Endodermal cell (in vitro differentiated cells): ENCODE measurements at regions not wholly inside any gene's neighbourhood (a gene's known extent, or its start where the extent isn't known, plus 50 kb on each side); places are given as distances from the start of the nearest gene placed in this dataset.
"Not testable (repeated sequence)": the region's sequence is repeated elsewhere in the genome, so short reads cannot be mapped to it uniquely, and the experiment has no call there.

Source experiments
- DNase-seq: peaks from one replicate; pipeline ENCODE4 v3.0.0-alpha.2; 2017
- H3K27ac ChIP-seq: 2 replicates; pipeline ENCODE4 v1.5.1; 2013; ENCODE audit warnings: mild to moderate bottlenecking, low read depth, low read length, moderate library complexity
- H3K27me3 ChIP-seq: 2 replicates; pipeline ENCODE4 v1.6.1; 2013; ENCODE audit warnings: mild to moderate bottlenecking, low read length, moderate library complexity; ENCODE audit not compliant: insufficient read depth, control insufficient read depth, poor library complexity, severe bottlenecking
- H3K36me3 ChIP-seq: 2 replicates; pipeline ENCODE4 v1.7.0; 2013; ENCODE audit warnings: mild to moderate bottlenecking, low read length, moderate library complexity; ENCODE audit not compliant: control insufficient read depth, insufficient read depth
- H3K4me1 ChIP-seq: one replicate; pipeline ENCODE4 v1.7.0; 2013; ENCODE audit warnings: low read length; ENCODE audit not compliant: control insufficient read depth, insufficient read depth
- H3K4me3 ChIP-seq: 2 replicates; pipeline ENCODE4 v1.5.1; 2013; ENCODE audit warnings: mild to moderate bottlenecking, low read length, moderate library complexity
- H3K9ac ChIP-seq: 2 replicates; pipeline ENCODE4 v1.6.1; 2013; ENCODE audit warnings: mild to moderate bottlenecking, low read length, moderate library complexity; ENCODE audit not compliant: poor library complexity, severe bottlenecking; ENCODE audit errors: extremely low read depth
- H3K9me3 ChIP-seq: 2 replicates; pipeline ENCODE4 v1.6.1; 2013; ENCODE audit warnings: mild to moderate bottlenecking, low read length, moderate library complexity; ENCODE audit not compliant: control insufficient read depth
- H3K27ac Mint-ChIP-seq: 2 replicates; pipeline ENCODE4 v1.8.0; 2020; ENCODE audit warnings: mixed read lengths
- H3K27me3 Mint-ChIP-seq: 2 replicates; pipeline ENCODE4 v1.8.0; 2021; ENCODE audit warnings: mild to moderate bottlenecking, mixed read lengths; ENCODE audit not compliant: insufficient read depth
- H3K36me3 Mint-ChIP-seq: 2 replicates; pipeline ENCODE4 v1.8.0; 2020; ENCODE audit warnings: low read depth, mixed read lengths
- H3K4me1 Mint-ChIP-seq: 2 replicates; pipeline ENCODE4 v1.8.0; 2020; ENCODE audit warnings: mixed read lengths
- H3K4me3 Mint-ChIP-seq: 2 replicates; pipeline ENCODE4 v1.8.0; 2020; ENCODE audit warnings: mild to moderate bottlenecking, moderate library complexity, mixed read lengths
- H3K9me3 Mint-ChIP-seq: 2 replicates; pipeline ENCODE4 v1.8.0; 2020; ENCODE audit warnings: mild to moderate bottlenecking, mixed read lengths
- CTCF ChIP-seq: fragments of 200-600 bp; sonication (generic); conservative IDR thresholded peaks from 2 replicates; pipeline ENCODE4 v1.5.0; 2021; ENCODE audit warnings: antibody characterized with exemption, mild to moderate bottlenecking
- WGBS, 2 experiments: methylation state at CpG; one replicate each; pipeline versions ENCODE4 v1.1.5 to v1.1.7; 2013; ENCODE audit warnings: missing lambda C conversion rate in 2 of 2, mixed read lengths in 1 of 2; ENCODE audit not compliant: insufficient coverage in 1 of 2, insufficient read length in 1 of 2; 5-methylcytosine and 5-hydroxymethylcytosine counted together

- H3K9me3 Mint-ChIP-seq: no peaks in the 10 kb centered on the region
- H3K36me3 ChIP-seq: no peaks in the 10 kb centered on the region
- no peak overlapping the region for H3K9ac ChIP-seq
- no peaks in the 10 kb centered on the region for H3K36me3 Mint-ChIP-seq
- WGBS, 2 experiments: 27% methylated on average over 2 of the region's 2 CpGs; no CpG with 5 or more reads in 1 of the 2 experiments
- peaks cover 42% of the 10 kb centered on the region for H3K27me3 Mint-ChIP-seq
- peaks cover 1% of the 10 kb centered on the region for H3K27me3 ChIP-seq
- no peak overlapping the region for H3K4me3 ChIP-seq
- peak; percentile 61 for DNase-seq
- H3K4me1 Mint-ChIP-seq: peaks cover 4% of the 10 kb centered on the region
- H3K27ac Mint-ChIP-seq: no peak overlapping the region
- no peak overlapping the region for H3K27ac ChIP-seq
- peaks cover 6% of the 10 kb centered on the region for H3K4me1 ChIP-seq
- no peak overlapping the region for H3K4me3 Mint-ChIP-seq
- no peaks in the 10 kb centered on the region for H3K9me3 ChIP-seq
- TF ChIP-seq CTCF: no peak
These were observed 90.9 kb upstream of the MTAP start for GRCh38 chr9:21711504-21711903.

- Mint-ChIP-seq H3K36me3 (no peaks in the 10 kb centered on the region), H3K27me3 (peaks cover 53% of the 10 kb centered on the region), H3K4me1 (peaks cover 4% of the 10 kb centered on the region), H3K27ac (no peak overlapping the region), H3K9me3 (no peaks in the 10 kb centered on the region), H3K4me3 (no peak overlapping the region)
- Histone ChIP-seq H3K36me3 (no peaks in the 10 kb centered on the region), H3K27ac (no peak overlapping the region), H3K27me3 (peaks cover 28% of the 10 kb centered on the region), H3K9me3 (no peaks in the 10 kb centered on the region), H3K9ac (no peak overlapping the region), H3K4me1 (peaks cover 6% of the 10 kb centered on the region), H3K4me3 (no peak overlapping the region)
- no peak for DNase-seq
- 29 to 48% methylated on average over 1 of the region's 1 CpG for WGBS, 2 experiments
- TF ChIP-seq CTCF: no peak
These were observed 87.0 kb upstream of the MTAP start for GRCh38 chr9:21715408-21715807.

- Histone ChIP-seq H3K9ac (no peak overlapping the region), H3K36me3 (no peaks in the 10 kb centered on the region), H3K4me1 (no peaks in the 10 kb centered on the region), H3K4me3 (no peak overlapping the region), H3K9me3 (no peaks in the 10 kb centered on the region), H3K27me3 (peaks cover 63% of the 10 kb centered on the region), H3K27ac (no peak overlapping the region)
- H3K27me3 Mint-ChIP-seq: peaks cover 71% of the 10 kb centered on the region
- no peaks in the 10 kb centered on the region for H3K9me3 Mint-ChIP-seq
- DNase-seq: no peak
- no peak overlapping the region for H3K4me3 Mint-ChIP-seq
- TF ChIP-seq CTCF: no peak
- WGBS, 2 experiments: 82 to 88% methylated on average over 2 to 5 of the region's 5 CpGs
- no peaks in the 10 kb centered on the region for H3K36me3 Mint-ChIP-seq
- no peaks in the 10 kb centered on the region for H3K4me1 Mint-ChIP-seq
- H3K27ac Mint-ChIP-seq: no peak overlapping the region
These were observed 81.7 kb upstream of the MTAP start for GRCh38 chr9:21720758-21721157.

- DNase-seq: not testable (repeated sequence)
- peaks cover 61% of the 10 kb centered on the region for H3K27me3 Mint-ChIP-seq
These were observed 75.0 kb upstream of the MTAP start for GRCh38 chr9:21727411-21727810.

More at GRCh38 chr9:21727411-21727810, 75.0 kb upstream of the MTAP start:
- H3K27ac ChIP-seq, H3K9ac ChIP-seq, H3K4me3 ChIP-seq, H3K4me1 Mint-ChIP-seq, H3K27ac Mint-ChIP-seq, H3K4me3 Mint-ChIP-seq, H3K9me3 Mint-ChIP-seq, H3K36me3 Mint-ChIP-seq, H3K9me3 ChIP-seq, H3K36me3 ChIP-seq, H3K4me1 ChIP-seq: not testable (repeated sequence)
- WGBS, 2 experiments: 82 to 89% methylated on average over 5 to 9 of the region's 9 CpGs
- H3K27me3 ChIP-seq: peaks cover 29% of the 10 kb centered on the region
